ENCODE measurements at regions not wholly inside any gene's neighbourhood (a gene's known extent, or its start where the extent isn't known, plus 50 kb on each side); places are given as distances from the start of the nearest gene placed in this dataset.

DNA sequence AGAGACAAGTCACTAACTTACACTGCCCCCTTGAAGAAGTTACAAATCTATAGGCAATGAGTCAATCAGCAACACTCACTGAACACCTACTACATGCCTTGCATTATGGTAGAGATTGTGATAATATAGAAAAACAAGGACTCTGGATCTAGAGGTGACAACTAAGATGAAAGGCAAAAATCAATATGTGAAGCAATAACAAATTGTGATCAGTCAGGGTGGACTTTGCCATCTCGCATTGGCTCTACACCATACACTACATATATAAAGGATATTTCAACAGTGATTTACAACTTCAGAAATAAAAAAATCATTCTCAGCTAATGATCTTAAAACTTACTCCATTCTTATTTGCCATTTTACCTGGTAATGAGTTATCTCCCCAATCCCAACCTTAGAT lies 210.7 kb upstream of the CD96 start (continued):
- TF ChIP-seq, protein P1, sequence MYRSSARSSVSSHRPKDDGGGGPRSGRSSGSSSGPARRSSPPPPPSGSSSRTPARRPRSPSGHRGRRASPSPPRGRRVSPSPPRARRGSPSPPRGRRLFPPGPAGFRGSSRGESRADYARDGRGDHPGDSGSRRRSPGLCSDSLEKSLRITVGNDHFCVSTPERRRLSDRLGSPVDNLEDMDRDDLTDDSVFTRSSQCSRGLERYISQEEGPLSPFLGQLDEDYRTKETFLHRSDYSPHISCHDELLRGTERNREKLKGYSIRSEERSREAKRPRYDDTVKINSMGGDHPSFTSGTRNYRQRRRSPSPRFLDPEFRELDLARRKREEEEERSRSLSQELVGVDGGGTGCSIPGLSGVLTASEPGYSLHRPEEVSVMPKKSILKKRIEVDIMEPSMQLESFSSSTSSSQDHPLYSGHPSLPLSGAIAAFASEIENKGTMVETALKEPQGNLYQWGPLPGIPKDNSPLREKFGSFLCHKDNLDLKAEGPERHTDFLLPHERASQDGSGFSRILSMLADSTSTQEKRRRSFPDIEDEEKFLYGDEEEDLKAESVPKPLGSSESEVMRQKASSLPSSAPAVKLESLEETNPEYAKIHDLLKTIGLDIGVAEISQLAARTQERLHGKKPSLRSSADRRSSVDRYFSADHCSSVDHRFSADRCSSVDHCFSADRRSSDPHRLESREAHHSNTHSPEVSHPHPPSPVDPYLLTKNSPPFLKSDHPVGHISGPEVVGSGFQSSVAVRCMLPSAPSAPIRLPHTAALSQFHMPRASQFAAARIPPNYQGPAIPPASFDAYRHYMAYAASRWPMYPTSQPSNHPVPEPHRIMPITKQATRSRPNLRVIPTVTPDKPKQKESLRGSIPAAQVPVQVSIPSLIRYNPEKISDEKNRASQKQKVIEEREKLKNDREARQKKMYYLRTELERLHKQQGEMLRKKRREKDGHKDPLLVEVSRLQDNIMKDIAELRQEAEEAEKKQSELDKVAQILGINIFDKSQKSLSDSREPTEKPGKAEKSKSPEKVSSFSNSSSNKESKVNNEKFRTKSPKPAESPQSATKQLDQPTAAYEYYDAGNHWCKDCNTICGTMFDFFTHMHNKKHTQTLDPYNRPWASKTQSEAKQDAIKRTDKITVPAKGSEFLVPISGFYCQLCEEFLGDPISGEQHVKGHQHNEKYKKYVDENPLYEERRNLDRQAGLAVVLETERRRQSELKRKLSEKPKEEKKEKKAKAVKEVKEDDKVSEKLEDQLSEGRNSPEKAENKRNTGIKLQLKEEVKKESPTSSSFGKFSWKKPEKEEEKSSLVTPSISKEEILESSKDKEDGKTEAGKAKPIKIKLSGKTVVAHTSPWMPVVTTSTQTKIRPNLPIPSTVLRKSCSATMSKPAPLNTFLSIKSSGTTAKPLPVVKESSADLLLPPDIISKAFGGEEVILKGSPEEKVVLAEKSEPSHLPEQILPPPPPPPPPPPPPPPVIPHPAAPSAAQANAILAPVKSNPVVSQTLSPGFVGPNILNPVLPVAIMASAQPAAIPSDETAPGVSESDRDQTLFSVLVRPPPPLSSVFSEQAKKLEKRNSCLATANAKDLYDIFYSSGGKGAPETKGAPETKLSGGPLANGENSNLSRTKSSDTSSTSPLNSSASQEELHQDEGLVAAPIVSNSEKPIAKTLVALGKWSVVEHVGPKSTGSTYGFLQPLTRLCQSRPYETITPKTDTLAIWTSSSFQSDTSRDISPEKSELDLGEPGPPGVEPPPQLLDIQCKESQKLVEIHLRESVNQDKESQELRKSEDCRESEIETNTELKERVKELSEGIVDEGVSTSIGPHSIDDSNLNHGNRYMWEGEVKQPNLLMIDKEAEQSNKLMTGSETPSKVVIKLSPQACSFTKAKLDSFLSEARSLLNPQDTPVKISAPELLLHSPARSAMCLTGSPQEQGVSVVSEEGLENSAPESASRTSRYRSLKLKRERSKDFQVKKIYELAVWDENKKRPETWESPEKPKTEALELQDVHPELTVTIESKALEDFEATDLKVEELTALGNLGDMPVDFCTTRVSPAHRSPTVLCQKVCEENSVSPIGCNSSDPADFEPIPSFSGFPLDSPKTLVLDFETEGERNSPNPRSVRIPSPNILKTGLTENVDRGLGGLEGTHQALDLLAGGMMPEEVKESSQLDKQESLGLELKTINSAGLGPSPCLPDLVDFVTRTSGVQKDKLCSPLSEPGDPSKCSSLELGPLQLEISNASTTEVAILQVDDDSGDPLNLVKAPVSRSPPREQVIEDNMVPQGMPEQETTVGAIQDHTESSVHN (IDR thresholded peaks at IDR 0.05; ENCODE audit: borderline replicate concordance in 1 of 2, low read depth in 1 of 2) = no peak
- TF ChIP-seq, protein P2, sequence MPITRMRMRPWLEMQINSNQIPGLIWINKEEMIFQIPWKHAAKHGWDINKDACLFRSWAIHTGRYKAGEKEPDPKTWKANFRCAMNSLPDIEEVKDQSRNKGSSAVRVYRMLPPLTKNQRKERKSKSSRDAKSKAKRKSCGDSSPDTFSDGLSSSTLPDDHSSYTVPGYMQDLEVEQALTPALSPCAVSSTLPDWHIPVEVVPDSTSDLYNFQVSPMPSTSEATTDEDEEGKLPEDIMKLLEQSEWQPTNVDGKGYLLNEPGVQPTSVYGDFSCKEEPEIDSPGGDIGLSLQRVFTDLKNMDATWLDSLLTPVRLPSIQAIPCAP (CRISPR knock-in tag; IDR thresholded peaks at IDR 0.05; ENCODE audit: borderline replicate concordance) = no peak
- TF ChIP-seq, protein P3, sequence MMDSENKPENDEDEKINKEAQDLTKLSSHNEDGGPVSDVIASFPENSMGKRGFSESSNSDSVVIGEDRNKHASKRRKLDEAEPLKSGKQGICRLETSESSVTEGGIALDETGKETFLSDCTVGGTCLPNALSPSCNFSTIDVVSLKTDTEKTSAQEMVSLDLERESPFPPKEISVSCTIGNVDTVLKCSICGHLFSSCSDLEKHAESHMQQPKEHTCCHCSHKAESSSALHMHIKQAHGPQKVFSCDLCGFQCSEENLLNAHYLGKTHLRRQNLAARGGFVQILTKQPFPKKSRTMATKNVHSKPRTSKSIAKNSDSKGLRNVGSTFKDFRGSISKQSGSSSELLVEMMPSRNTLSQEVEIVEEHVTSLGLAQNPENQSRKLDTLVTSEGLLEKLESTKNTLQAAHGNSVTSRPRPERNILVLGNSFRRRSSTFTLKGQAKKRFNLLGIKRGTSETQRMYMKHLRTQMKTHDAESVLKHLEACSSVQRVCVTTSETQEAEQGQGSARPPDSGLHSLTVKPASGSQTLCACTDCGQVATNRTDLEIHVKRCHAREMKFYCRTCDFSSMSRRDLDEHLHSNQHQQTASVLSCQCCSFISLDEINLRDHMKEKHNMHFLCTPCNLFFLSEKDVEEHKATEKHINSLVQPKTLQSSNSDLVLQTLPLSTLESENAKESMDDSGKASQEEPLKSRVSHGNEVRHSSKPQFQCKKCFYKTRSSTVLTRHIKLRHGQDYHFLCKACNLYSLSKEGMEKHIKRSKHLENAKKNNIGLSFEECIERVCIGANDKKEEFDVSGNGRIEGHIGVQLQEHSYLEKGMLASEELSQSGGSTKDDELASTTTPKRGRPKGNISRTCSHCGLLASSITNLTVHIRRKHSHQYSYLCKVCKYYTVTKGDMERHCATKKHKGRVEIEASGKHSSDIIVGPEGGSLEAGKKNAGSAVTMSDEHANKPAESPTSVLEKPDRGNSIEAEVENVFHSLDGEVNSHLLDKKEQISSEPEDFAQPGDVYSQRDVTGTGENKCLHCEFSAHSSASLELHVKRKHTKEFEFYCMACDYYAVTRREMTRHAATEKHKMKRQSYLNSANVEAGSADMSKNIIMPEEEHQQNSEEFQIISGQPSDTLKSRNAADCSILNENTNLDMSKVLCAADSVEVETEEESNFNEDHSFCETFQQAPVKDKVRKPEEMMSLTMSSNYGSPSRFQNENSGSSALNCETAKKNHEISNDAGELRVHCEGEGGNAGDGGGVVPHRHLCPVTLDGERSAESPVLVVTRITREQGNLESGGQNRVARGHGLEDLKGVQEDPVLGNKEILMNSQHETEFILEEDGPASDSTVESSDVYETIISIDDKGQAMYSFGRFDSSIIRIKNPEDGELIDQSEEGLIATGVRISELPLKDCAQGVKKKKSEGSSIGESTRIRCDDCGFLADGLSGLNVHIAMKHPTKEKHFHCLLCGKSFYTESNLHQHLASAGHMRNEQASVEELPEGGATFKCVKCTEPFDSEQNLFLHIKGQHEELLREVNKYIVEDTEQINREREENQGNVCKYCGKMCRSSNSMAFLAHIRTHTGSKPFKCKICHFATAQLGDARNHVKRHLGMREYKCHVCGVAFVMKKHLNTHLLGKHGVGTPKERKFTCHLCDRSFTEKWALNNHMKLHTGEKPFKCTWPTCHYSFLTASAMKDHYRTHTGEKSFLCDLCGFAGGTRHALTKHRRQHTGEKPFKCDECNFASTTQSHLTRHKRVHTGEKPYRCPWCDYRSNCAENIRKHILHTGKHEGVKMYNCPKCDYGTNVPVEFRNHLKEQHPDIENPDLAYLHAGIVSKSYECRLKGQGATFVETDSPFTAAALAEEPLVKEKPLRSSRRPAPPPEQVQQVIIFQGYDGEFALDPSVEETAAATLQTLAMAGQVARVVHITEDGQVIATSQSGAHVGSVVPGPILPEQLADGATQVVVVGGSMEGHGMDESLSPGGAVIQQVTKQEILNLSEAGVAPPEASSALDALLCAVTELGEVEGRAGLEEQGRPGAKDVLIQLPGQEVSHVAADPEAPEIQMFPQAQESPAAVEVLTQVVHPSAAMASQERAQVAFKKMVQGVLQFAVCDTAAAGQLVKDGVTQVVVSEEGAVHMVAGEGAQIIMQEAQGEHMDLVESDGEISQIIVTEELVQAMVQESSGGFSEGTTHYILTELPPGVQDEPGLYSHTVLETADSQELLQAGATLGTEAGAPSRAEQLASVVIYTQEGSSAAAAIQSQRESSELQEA (IDR thresholded peaks at IDR 0.05; ENCODE audit: low read depth) = no peak
- TF ChIP-seq CC2D1A (IDR thresholded peaks at IDR 0.05) (no peak), CHD1 (IDR thresholded peaks at IDR 0.05; ENCODE audit: low read length) (no peak)
